ENCODE measurements at regions not wholly inside any gene's neighbourhood (a gene's known extent, or its start where the extent isn't known, plus 50 kb on each side); places are given as distances from the start of the nearest gene placed in this dataset.
"Not testable (repeated sequence)": the region's sequence is repeated elsewhere in the genome, so short reads cannot be mapped to it uniquely, and the experiment has no call there.

- DNase-seq, result no peak
Observed at GRCh38 chr6:51429017-51429712, 610.5 kb downstream of the TFAP2B start.

- DNase-seq, result no peak
Observed at GRCh38 chr6:51430589-51430988, 611.9 kb downstream of the TFAP2B start.

GRCh38 chr6:51432481-51432880 lies 613.8 kb downstream of the TFAP2B start:
- no peak for DNase-seq

DNA sequence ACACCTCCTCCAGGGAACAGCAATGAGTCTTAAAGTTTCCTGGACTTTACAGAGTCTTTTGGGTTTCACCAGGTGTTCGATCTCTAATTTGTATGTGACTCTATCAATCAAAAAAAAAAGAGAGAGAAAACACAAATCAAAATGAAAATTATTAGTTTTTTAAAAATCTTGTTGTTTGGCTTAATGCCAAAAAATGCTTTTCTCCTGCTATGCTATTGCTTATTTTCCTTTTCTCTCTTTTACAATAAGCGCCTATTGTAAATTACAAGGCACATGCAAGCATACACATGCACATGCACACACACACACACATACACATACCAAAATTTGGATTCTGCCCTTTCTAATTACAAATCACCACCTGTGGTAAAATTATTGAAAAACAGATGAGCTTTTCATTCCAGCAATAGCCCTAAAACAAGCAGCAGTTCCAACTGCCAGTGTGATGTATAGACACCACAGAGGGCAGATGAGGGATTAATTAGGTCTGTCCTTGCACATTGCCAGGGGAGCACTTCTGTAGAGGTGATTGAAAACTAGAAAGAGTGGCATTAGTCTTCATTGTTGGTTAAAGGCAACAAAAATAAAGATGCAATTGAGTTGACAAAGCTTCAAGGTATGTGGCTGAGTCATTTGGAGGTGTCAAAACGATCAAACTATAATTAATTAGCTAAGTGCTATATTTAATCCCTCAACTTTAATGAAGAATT lies 631.7 kb downstream of the TFAP2B start:
- DNase-seq, result no peak

DNA sequence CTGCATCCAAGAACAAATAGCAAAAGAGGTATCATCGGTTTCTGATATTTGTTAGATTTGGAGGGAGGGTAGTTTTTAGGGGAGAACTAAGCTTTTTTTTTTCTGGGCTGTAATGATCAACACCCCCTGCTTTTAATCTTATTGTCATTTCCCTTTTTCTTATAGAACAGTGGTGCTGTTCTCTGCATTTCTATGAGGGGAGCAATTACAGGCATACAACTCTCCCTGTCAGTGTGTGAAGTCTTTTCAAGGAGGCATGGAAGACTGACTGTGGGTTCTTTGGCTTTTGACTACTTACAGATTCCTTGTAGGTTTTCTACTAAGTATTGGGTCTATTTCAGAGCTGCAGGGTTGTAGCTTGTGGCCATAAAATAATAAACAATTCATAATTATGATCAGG lies 632.3 kb downstream of the TFAP2B start:
- no peak for DNase-seq

- DNase-seq, result no peak
Observed at GRCh38 chr6:51456282-51456681, 631.1 kb downstream of the PKHD1 start.

GRCh38 chr6:51459958-51460357 lies 627.5 kb downstream of the PKHD1 start:
- no peak for DNase-seq

DNA sequence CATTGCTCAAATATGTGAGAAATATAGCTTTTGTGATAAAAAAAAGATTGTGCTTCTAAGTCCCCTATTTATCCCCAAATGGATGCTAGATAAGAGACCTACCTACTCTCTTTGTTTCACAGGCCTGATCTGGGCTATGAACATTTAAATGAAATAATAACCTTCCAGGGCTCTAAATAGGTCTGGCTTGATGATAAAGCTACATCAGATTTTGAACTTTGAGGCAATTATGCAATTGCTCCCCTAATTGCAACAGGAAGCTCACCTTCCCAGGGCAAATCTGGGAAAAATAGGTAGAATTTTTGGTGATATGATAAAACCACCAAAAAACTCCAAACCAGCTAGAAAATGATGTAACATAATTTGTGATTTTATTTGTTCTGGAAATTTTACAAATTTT lies 624.5 kb downstream of the PKHD1 start:
- DNase-seq, result no peak

- DNase-seq, result no peak
Observed at GRCh38 chr6:51463321-51463720, 624.1 kb downstream of the PKHD1 start.

DNA sequence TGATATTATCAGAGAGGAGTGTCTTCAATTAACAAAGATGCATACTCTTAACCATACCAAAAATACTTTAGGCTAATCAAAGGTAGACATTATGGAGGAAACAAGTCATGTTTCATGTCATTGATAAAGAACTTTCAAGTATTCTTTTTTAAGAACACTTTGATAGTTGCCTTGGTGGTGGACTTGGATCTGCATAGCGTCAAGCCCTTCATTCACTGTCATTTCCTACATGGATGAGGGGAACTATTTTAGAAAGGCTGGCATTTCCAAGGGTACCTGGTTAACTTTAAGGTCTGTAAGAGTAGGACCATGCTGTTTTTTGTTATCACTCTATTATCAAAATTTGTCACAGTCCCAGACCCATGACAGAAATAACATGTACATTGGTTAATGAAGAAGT lies 622.5 kb downstream of the PKHD1 start:
- DNase-seq, result no peak

- DNase-seq, result no peak
Observed at GRCh38 chr6:51466427-51466826, 621.0 kb downstream of the PKHD1 start.

- DNase-seq, result peak; percentile 26
Observed at GRCh38 chr6:51467231-51467952, 620.0 kb downstream of the PKHD1 start.

DNA sequence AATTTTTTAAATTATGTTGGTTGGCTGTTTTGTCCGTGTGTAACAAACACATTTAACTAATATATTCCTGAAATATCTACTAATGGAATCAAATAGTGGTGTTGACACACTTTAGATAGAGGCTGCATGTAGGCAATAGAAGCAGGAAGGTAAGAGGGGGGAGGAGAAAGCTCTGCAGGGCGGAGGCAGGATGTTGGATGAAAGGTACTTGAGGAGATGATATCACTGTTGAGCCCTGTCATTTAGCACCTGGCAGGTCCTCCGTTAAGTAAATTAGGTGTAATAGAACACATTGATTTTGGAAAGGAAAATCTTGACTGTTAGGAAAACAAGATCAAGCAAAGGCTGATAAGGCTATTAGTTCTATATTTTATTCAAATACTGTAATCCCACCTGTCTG lies 618.7 kb downstream of the PKHD1 start:
- peak; percentile 47 for DNase-seq

DNA sequence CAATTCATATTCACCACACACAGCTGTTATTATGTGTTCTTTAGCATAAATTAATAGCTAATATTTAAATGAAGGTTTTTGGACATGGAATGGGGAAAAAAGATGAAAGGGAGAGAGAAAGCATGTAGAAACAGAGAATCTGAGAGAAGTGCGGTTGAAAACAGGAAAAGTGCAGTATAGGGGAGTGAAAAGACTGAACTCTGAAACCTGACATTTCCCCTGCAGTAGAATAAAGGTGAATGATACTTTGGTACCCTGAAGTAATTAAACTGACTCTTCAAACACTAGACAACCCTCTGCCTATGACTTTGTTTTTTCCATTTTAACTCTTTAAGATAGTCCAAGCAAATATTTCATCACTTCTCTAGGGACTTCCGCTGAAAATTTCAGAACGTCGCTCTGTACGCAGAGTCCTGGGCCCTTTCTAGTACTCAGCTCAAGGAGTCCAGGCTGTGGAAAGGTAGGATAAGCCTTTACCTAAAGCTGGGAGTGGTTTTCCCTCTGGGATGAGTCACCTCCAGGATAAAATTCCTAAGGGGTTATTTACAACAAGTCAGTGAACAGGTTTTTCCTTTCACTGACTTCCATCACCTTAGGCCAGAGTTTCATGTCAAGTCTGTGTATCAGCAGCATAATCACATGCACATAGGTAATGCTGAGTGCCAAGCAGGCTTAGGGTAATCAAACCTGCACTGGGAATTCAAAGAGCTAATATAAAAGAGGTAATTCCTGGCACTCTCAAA lies 614.5 kb downstream of the PKHD1 start:
- DNase-seq, result peak; percentile 3

DNA sequence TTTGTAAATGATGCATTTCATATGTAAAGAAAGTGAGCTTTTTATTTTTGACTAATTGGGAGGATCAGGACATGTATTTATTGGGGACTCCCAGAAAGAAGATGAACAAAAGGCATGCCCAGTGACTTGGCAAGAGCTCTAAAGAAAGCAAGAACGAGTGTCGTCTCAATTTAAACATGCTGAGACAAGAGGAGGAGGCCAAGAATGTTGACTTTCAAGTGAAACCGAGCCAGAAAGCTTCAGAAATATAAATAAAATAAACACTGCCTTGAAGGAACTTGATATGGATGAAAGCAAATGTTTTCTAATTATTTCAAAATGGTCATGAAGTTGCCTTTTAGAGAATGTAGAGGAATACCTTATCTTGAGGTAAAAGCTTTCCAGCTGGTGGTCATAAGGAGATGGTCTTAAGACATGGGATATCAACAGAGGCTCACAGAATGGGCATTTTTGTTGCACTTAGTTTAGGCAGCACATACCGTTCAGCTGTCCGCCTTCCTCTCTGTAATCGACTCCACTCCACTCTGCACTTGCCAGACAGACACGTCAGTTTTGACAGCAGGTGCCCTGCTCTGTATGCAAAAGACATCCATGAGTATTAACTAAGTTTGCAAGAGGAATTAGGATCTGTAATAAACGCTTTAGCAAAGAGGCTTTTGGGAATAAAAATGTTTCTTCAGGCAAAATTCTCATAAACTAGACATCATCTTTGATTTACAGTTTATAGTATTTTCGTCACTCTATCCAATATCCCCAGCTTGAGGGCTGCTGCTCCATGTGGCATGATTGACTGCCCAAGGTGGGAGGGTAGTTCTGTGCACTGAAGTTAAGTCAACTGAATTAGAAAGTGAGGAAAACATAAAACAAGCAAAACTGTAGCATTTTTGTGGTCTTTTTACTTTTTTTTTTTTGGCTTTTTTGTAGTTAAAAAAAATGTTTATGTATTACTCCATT lies 613.1 kb downstream of the PKHD1 start:
- peak; percentile 7 for DNase-seq

GRCh38 chr6:51477711-51478311 lies 609.6 kb downstream of the PKHD1 start:
- DNase-seq, result no peak

DNA sequence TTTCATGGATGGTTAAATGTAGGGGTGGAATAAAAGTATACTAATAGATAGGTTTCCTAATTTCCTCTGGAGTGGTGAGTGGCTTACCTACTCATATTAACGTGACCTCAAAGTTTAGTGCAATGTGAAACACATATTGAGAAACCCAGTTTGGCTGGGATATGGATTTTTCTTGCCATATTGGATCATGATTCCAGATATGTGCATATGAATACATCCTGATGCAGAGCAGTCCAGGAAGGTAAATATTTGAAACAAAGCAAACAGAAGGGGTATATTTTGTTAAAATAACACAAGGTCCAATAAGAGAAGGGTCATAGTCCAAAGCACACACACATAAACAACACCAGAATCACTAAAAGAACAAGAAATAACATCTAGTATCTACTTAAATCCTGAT lies 608.1 kb downstream of the PKHD1 start:
- no peak for DNase-seq

DNA sequence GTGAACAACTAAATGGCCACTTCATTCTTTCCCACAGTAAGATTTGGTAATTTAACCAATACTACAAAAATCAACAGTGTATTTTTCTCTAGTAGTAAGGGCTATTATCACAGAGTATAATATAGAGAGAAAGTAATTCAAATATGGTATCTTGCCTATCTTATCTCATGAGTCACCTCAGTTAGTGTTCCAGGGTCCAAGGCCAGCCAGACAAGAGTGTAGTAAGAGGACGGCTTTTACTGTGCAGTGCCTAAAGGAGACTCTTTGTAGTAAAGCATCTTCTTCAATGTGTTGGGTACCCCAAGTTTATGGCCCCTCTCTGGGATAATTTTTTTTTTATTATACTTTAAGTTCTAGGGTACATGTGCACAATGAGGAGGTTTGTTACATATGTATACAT lies 607.4 kb downstream of the PKHD1 start:
- DNase-seq, result no peak

DNA sequence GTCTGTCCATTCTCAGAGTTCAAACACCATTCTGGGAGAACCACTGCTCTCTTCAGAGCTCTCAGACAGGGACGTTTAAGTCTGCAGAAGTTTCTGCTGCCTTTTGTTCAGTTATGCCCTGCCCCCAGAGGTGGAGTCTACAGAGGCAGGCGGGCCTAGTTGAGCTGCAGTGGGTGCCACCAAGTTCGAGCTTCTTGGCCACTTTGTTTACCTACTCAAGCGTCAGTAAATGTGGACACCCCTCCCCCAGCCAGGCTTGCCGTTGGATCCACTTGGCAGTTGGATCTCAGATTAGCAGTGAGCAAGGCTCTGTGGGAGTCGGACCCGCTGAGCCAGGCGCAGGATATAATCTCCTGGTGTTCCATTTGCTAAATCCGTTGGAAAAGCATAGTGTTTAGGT lies 601.5 kb downstream of the PKHD1 start:
- DNase-seq, result not testable (repeated sequence)

DNA sequence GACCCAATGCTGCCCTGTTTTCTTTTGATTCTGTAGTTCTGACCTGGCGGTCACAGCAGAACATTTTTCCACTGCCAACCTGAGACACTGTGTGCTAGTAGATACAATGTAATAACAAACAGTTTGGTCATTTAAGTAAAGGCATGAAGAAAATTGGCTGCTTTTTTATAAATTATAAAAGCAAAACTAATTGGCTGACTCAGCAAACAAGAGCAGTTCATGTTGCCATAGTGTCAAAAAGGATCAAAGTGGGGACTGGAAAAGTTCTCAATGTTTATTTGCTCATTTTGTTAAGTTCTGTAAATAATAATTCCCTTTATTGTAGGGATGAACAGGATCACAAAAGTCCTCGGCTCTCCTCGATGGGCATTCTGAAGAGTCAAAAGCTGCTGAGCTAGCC lies 599.5 kb downstream of the PKHD1 start:
- no peak for DNase-seq

DNA sequence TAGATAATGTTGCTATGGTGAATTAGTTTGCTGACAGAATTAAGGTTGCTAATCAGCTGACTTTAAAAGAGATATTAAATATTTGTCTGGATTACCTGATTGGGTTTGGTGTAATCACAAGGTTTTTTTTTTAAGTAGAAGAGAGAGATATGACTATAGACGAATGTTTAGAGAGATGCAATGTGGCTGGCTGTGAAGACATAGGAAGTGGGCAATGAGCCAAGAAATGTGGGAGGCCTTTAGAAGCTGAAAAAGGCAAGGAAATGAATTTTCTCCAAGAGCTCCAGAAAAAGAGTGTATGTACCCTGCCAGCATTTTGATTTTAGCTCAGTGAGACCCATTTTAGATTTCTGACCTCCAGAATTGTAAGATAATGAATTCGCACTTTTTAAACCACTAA lies 598.3 kb downstream of the PKHD1 start:
- DNase-seq, result peak; percentile 22

- peak; percentile 23 for DNase-seq
Observed at GRCh38 chr6:51490101-51490500, 597.3 kb downstream of the PKHD1 start.

Data from NCI-H345 (cell line).